HEK293T (cell line): ENCODE measurements at regions not wholly inside any gene's neighbourhood (a gene's known extent, or its start where the extent isn't known, plus 50 kb on each side); places are given as distances from the start of the nearest gene placed in this dataset.

Experiments used
- CTCF ChIA-PET: fragments of 350-600 bp; formaldehyde crosslinking; extraction: SDS; loops from one replicate; lab custom pipeline; 2021; ENCODE audit warnings: antibody characterized with exemption, inconsistent platforms; lab: Yijun Ruan, JAX
- POLR2A ChIA-PET: fragments of 350-600 bp; formaldehyde crosslinking; extraction: SDS; loops from one replicate; lab custom pipeline; 2020; ENCODE audit warnings: antibody characterized with exemption, inconsistent platforms; lab: Yijun Ruan, JAX
- DNase-seq: peaks from one replicate; pipeline ENCODE4 v3.0.0; 2012; ENCODE audit warnings: mixed read lengths; ENCODE audit errors: extremely low spot score
- ARNT ChIP-seq: fragments of 450-650 bp; IDR thresholded peaks from 2 replicates; pipeline ENCODE4 v1.6.1; 2017; ENCODE audit warnings: mild to moderate bottlenecking
- BHLHE40 ChIP-seq: fragments of 450-650 bp; IDR thresholded peaks from 2 replicates; pipeline ENCODE4 v1.6.1; 2016; ENCODE audit warnings: mild to moderate bottlenecking, moderate library complexity, borderline replicate concordance
- CTBP1 ChIP-seq: fragments of 450-650 bp; IDR thresholded peaks from 2 replicates; pipeline ENCODE4 v1.6.1; 2016; ENCODE audit warnings: borderline replicate concordance
- ELF4 ChIP-seq: fragments of 450-650 bp; IDR thresholded peaks from 2 replicates; pipeline ENCODE4 v1.6.1; 2017; ENCODE audit warnings: antibody characterized with exemption
- FOXA1 ChIP-seq: fragments of 450-650 bp; IDR thresholded peaks from 2 replicates; pipeline ENCODE4 v1.6.1; 2016; ENCODE audit warnings: mild to moderate bottlenecking
- FOXK2 ChIP-seq: fragments of 450-650 bp; IDR thresholded peaks from 2 replicates; pipeline ENCODE4 v1.6.1; 2016; ENCODE audit warnings: mild to moderate bottlenecking
- FOXM1 ChIP-seq: fragments of 450-650 bp; IDR thresholded peaks from 2 replicates; pipeline ENCODE4 v1.6.1; 2017; ENCODE audit warnings: mild to moderate bottlenecking, borderline replicate concordance
- HDGF ChIP-seq: fragments of 450-650 bp; IDR thresholded peaks from 2 replicates; pipeline ENCODE4 v1.6.1; 2017; ENCODE audit warnings: antibody characterized with exemption, borderline replicate concordance
- L3MBTL2 ChIP-seq: fragments of 450-650 bp; conservative IDR thresholded peaks from 2 replicates; pipeline ENCODE4 v1.6.1; 2016; ENCODE audit warnings: mild to moderate bottlenecking
- LEF1 ChIP-seq: fragments of 450-650 bp; IDR thresholded peaks from 2 replicates; pipeline ENCODE4 v1.6.1; 2017; ENCODE audit warnings: mild to moderate bottlenecking, borderline replicate concordance
- NFRKB ChIP-seq: fragments of 450-650 bp; IDR thresholded peaks from 2 replicates; pipeline ENCODE4 v1.6.1; 2016; ENCODE audit warnings: mild to moderate bottlenecking, moderate library complexity
- PKNOX1 ChIP-seq: fragments of 450-650 bp; IDR thresholded peaks from 2 replicates; pipeline ENCODE4 v1.6.1; 2016
- SP1 ChIP-seq: fragments of 450-650 bp; IDR thresholded peaks from 2 replicates; pipeline ENCODE4 v1.6.1; 2017
- SUZ12 ChIP-seq: fragments of 450-650 bp; IDR thresholded peaks from 2 replicates; pipeline ENCODE4 v1.6.1; 2016; ENCODE audit warnings: mild to moderate bottlenecking
- TARDBP ChIP-seq: fragments of 450-650 bp; IDR thresholded peaks from 2 replicates; pipeline ENCODE4 v1.6.1; 2016
- ZNF384 ChIP-seq: fragments of 450-650 bp; IDR thresholded peaks from 2 replicates; pipeline ENCODE4 v1.6.1; 2016

DNA sequence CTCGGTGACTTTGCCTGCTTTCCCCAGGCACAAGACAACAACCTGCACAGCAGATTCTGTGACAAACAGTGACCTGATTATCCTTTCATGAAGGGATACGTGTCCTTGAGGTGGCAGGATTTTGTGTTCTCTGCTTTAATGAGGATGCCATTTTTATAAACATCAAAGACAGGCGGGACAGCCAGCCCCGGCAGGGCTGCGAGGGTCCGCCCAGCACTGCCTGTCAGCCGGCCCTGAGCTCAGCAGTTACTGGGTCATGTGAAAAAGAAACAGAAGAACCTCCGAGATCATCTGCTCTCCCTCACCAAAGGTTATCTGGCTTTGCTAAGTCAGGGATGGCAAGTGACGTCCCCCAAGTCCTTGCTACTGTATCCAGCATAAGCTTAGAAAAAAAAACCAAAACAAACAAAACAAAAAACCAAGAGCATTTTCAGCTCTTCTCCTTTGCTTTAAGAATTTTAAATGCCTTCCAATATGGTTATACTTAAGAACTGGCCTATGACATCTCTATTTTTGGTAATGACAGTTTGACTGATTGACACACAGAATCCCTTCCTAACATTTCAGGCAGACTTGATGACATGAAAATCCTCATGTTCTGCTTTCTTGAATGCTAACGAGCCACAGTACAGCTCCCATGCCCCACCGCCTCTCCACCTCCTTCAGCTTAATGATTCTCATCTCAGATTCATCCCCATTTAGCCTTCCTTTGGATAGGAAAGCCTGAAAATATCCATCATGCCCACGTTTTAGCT lies 666.6 kb upstream of the ARGLU1 start:
- no peak for TF ChIP-seq FOXM1
- TF ChIP-seq ELF4 = no peak
- TF ChIP-seq LEF1 = no peak
- TF ChIP-seq BHLHE40 = no peak
- no peak for TF ChIP-seq TARDBP
- no peak for TF ChIP-seq FOXK2
- no peak for TF ChIP-seq ARNT
- TF ChIP-seq SUZ12 = no peak
- no peak for TF ChIP-seq L3MBTL2
- CTCF ChIA-PET = no interaction called here
- POLR2A ChIA-PET = no interaction called here
- no peak for DNase-seq

DNA sequence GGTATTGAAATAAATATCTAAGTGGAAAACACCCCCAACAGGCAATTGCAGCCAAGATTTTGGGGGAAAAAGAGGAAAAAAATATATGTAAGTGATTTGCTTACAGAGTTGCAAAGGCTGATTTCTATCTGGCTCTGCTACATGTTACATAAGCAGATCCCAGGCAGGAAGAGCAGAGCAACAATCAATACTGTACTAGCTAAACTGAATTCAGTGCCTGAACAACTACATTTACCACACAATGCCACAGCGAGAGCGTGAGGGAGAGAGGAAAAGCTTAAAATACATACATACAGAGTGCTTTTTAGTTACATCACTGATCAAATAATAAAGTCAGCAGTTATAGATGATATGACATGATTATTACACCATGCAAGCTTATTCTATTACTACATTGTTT lies 665.6 kb upstream of the ARGLU1 start:
- CTCF ChIA-PET = no interaction called here
- no peak for DNase-seq

DNA sequence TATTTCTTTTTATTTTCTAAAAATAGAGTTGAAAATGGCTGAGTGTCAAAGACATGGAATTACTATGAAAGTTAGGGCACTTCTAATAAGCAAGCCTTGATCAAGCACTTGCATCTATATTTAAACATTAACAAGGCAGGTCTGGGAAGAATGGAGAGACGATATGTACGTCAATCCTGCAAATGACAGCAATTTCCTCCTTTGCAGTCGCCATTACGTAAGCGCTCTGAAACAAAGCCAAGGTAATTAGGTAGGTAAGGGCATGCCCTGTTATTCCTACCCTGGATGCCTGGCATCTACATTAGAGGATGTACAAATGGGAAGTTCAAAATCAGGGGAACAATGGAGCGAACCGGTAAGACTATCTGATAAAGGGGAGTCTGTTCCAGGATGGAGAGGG lies 664.0 kb upstream of the ARGLU1 start:
- DNase-seq = no peak
- ChIA-PET CTCF (no interaction called here), POLR2A (no interaction called here)
- TF ChIP-seq LEF1 (no peak), SUZ12 (no peak), FOXK2 (no peak)

More for the DNA sequence above, 665.6 kb upstream of the ARGLU1 start:
- POLR2A ChIA-PET = no interaction called here
- no peak for TF ChIP-seq TARDBP
- TF ChIP-seq CTBP1 = no peak
- no peak for TF ChIP-seq SUZ12
- no peak for TF ChIP-seq SP1
- TF ChIP-seq ARNT = no peak
- TF ChIP-seq BHLHE40 = no peak
- no peak for TF ChIP-seq ZNF384
- TF ChIP-seq FOXA1 = no peak
- TF ChIP-seq FOXK2 = no peak
- TF ChIP-seq PKNOX1 = no peak
- TF ChIP-seq NFRKB = no peak
- no peak for TF ChIP-seq HDGF
- no peak for TF ChIP-seq FOXM1
- TF ChIP-seq L3MBTL2 = no peak
- TF ChIP-seq ELF4 = no peak
- TF ChIP-seq LEF1 = no peak

DNA sequence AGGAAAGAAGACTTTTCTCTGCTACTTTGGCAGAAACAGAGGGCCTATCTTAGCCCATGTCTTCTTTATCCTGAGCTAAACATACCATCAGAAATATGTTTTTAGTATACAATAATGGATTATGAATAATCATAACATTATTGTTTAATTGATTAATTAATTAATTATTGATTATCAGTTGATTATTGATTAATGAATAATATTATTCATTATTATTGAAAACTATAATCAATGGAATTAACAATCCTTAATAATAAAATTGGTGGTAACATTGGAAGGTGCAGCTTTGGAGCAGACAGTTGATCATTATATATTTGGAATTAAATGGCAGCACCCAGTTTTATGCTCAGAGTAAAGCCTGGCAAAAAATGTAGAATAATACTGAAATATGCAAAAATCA lies 655.9 kb upstream of the ARGLU1 start:
- ChIA-PET CTCF (no interaction called here), POLR2A (no interaction called here)
- no peak for TF ChIP-seq HDGF
- DNase-seq = no peak

DNA sequence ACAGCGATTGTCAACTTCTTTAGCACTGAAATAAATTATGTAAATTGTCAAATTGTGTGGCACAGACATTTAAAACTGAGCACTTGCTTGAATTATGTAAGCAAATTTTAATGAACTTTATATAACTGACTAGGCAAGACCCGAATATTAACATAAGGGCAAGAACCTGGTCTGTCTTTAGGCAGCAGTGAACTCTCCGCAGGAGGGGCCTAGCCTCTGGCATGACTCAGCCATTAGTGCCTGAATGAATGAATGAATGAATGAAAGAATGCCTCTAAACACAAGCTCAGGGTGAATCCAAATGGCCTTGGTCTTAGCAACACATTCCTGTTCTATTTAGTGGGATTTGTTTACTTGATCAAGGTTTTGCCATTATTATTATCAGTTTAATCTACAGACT lies 654.7 kb upstream of the ARGLU1 start:
- POLR2A ChIA-PET = no interaction called here
- no peak for DNase-seq
- CTCF ChIA-PET = interaction anchor here (1.7 kb wide), 1 partner anchor 11 kb away, joined by 4 read pairs; no protein-coding TSS in a partner anchor
- no peak for TF ChIP-seq TARDBP
- TF ChIP-seq FOXM1 = no peak
- no peak for TF ChIP-seq BHLHE40
- no peak for TF ChIP-seq NFRKB
- no peak for TF ChIP-seq ZNF384
- no peak for TF ChIP-seq PKNOX1

DNA sequence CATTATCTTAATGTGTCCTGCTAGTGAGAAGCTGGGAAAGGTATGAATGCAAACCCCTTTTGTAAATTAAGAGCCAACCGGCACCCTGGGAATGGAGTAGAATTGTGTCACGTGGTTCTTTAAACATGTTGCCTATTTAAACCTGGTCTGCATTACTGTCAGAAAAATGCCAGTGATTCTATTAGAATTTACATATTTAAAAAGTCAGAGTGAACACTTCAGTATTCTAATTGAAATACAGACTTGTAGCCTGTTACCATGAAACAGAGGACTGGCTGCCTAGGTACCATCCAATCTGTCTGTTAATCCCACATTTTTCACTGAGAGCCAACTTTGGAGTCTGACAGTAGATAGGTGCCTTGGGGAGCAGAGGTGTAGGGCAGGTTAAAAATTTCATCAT lies 652.3 kb upstream of the ARGLU1 start:
- POLR2A ChIA-PET = no interaction called here

DNA sequence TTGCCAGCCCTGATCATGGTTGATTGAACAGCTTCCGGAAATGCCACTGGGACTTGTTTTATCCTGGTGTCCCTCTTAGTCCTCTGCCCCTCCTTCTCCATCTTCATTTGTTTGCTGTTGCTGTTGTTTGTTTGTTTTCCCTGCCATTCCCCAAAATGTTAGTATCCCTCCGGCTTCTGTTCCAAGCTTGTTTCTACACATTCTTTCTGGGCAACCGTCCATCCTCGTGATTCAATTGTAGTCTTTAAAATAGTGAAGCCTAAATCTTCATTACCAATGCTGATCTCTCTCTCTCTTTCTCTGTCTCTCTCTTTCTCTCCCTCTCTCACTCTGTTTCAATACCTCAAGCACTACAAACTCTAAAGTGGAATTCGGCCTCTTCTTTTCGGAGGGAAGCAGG lies 649.3 kb upstream of the ARGLU1 start:
- ChIA-PET CTCF (no interaction called here), POLR2A (no interaction called here)
- DNase-seq = no peak
- no peak for TF ChIP-seq ZNF384

More for the DNA sequence above, 652.3 kb upstream of the ARGLU1 start:
- TF ChIP-seq FOXA1 = no peak
- TF ChIP-seq ZNF384 = no peak
- no peak for DNase-seq
- CTCF ChIA-PET = no interaction called here

- ChIA-PET CTCF (no interaction called here), POLR2A (no interaction called here)
- DNase-seq = no peak
- TF ChIP-seq L3MBTL2 (no peak), LEF1 (no peak), BHLHE40 (no peak), ELF4 (no peak), SP1 (no peak), ARNT (no peak), ZNF384 (no peak)
Observed at GRCh38 chr13:107216046-107216755, 648.3 kb upstream of the ARGLU1 start.
